Activated CD4-positive, alpha-beta T cell treated with anti-CD3 and anti-CD28 coated beads for 36 hours (primary cell): ENCODE measurements at regions not wholly inside any gene's neighbourhood (a gene's known extent, or its start where the extent isn't known, plus 50 kb on each side); places are given as distances from the start of the nearest gene placed in this dataset.

Source experiments
- ATAC-seq: fragments of 200-7000 bp; cut with Tn5 transposase; one replicate; pipeline ENCODE4 v1.10.0; 2021; ENCODE audit warnings: mild to moderate bottlenecking, moderate library complexity
- CTCF ChIA-PET: fragments of 350-600 bp; sonication (Branson Sonifier 250); formaldehyde crosslinking; loops from one replicate; lab custom pipeline; 2021; ENCODE audit warnings: antibody characterized with exemption; lab: Charles Lee
- POLR2A ChIA-PET: fragments of 350-600 bp; sonication (Branson Sonifier 250); formaldehyde crosslinking; loops from one replicate; lab custom pipeline; 2021; ENCODE audit warnings: antibody characterized with exemption, inconsistent platforms; lab: Charles Lee
- DNase-seq: peaks from one replicate; pipeline ENCODE4 v3.0.0-alpha.2; 2020
- H3K27ac Mint-ChIP-seq: one replicate; pipeline ENCODE4 v1.8.0; 2021; ENCODE audit warnings: mixed read lengths
- H3K27me3 Mint-ChIP-seq: one replicate; pipeline ENCODE4 v1.8.0; 2021; ENCODE audit warnings: mixed read lengths
- H3K36me3 Mint-ChIP-seq: one replicate; pipeline ENCODE4 v1.8.0; 2021; ENCODE audit warnings: low read depth, mixed read lengths
- H3K4me1 Mint-ChIP-seq: one replicate; pipeline ENCODE4 v1.8.0; 2021; ENCODE audit warnings: mixed read lengths
- H3K4me3 Mint-ChIP-seq: one replicate; pipeline ENCODE4 v1.8.0; 2021; ENCODE audit warnings: mild to moderate bottlenecking, moderate library complexity, mixed read lengths
- H3K9me3 Mint-ChIP-seq: one replicate; pipeline ENCODE4 v1.8.0; 2021; ENCODE audit warnings: low read depth, mixed read lengths
- intact Hi-C, 2 experiments: fragments of 100-400 bp; cut with DNase I in 1 of 2; cut with micrococcal nuclease in 1 of 2; formaldehyde crosslinking; loops; one replicate each; pipeline versions ENCODE4 v1.14.2 to v1.15.1; 2022 to 2024; cut with DNase I, micrococcal nuclease

GRCh38 chr5:18219241-18219640, 585.0 kb downstream of the TAF11L14 start:
- Mint-ChIP-seq H3K36me3 (no peaks in the 10 kb centered on the region), H3K4me1 (no peaks in the 10 kb centered on the region), H3K9me3 (peaks cover 25% of the 10 kb centered on the region), H3K27me3 (no peaks in the 10 kb centered on the region), H3K4me3 (no peak overlapping the region), H3K27ac (no peak overlapping the region)
- DNase-seq (no peak), ATAC-seq (no peak)
- intact Hi-C loops: no loop called here
- ChIA-PET CTCF (no interaction called here), POLR2A (no interaction called here)

GRCh38 chr5:18220631-18221030, 586.4 kb downstream of the TAF11L14 start:
- ATAC-seq (no peak), DNase-seq (no peak)
- no peak overlapping the region for H3K27ac Mint-ChIP-seq
- H3K4me1 Mint-ChIP-seq: no peaks in the 10 kb centered on the region
- H3K27me3 Mint-ChIP-seq: no peaks in the 10 kb centered on the region
- intact Hi-C loops: no loop called here
- ChIA-PET CTCF (no interaction called here), POLR2A (no interaction called here)
- H3K4me3 Mint-ChIP-seq: no peak overlapping the region
- no peaks in the 10 kb centered on the region for H3K36me3 Mint-ChIP-seq
- H3K9me3 Mint-ChIP-seq: peaks cover 25% of the 10 kb centered on the region

- Mint-ChIP-seq H3K27ac (no peak overlapping the region), H3K4me3 (no peak overlapping the region), H3K36me3 (no peaks in the 10 kb centered on the region), H3K27me3 (no peaks in the 10 kb centered on the region), H3K9me3 (peaks cover 7% of the 10 kb centered on the region), H3K4me1 (no peaks in the 10 kb centered on the region)
- CTCF ChIA-PET: no interaction called here
- DNase-seq (no peak), ATAC-seq (no peak)
- POLR2A ChIA-PET: no interaction called here
- intact Hi-C loops: no loop called here
These were observed 602.1 kb downstream of the TAF11L14 start for GRCh38 chr5:18236386-18236785.

- Mint-ChIP-seq H3K36me3 (no peaks in the 10 kb centered on the region), H3K9me3 (peaks cover 8% of the 10 kb centered on the region), H3K4me3 (no peak overlapping the region), H3K27me3 (no peaks in the 10 kb centered on the region), H3K27ac (no peak overlapping the region), H3K4me1 (no peaks in the 10 kb centered on the region)
- POLR2A ChIA-PET: no interaction called here
- DNase-seq (no peak), ATAC-seq (no peak)
- CTCF ChIA-PET: no interaction called here
- intact Hi-C loops: no loop called here
These were observed 604.1 kb downstream of the TAF11L14 start for GRCh38 chr5:18238321-18238720.

- H3K4me1 Mint-ChIP-seq: no peaks in the 10 kb centered on the region
- H3K36me3 Mint-ChIP-seq: no peaks in the 10 kb centered on the region
- ATAC-seq (no peak), DNase-seq (no peak)
- intact Hi-C loops: no loop called here
- H3K27ac Mint-ChIP-seq: no peak overlapping the region
- no peak overlapping the region for H3K4me3 Mint-ChIP-seq
- H3K9me3 Mint-ChIP-seq: peaks cover 12% of the 10 kb centered on the region
- POLR2A ChIA-PET: no interaction called here
- no peaks in the 10 kb centered on the region for H3K27me3 Mint-ChIP-seq
- CTCF ChIA-PET: no interaction called here
These were observed 606.7 kb downstream of the TAF11L14 start for GRCh38 chr5:18240971-18241370.

- Mint-ChIP-seq H3K9me3 (peaks cover 13% of the 10 kb centered on the region), H3K27ac (no peak overlapping the region), H3K36me3 (no peaks in the 10 kb centered on the region), H3K4me1 (no peaks in the 10 kb centered on the region), H3K4me3 (no peak overlapping the region), H3K27me3 (no peaks in the 10 kb centered on the region)
- DNase-seq (no peak), ATAC-seq (no peak)
- POLR2A ChIA-PET: no interaction called here
- CTCF ChIA-PET: interaction anchor here (0.6 kb wide), 1 partner anchor 47 kb away, joined by 3 read pairs; no protein-coding TSS in a partner anchor
- intact Hi-C loops: no loop called here
These were observed 609.6 kb downstream of the TAF11L14 start for GRCh38 chr5:18243846-18244245.

- Mint-ChIP-seq H3K4me3 (no peak overlapping the region), H3K27me3 (no peaks in the 10 kb centered on the region), H3K4me1 (no peaks in the 10 kb centered on the region), H3K27ac (no peak overlapping the region), H3K9me3 (peaks cover 13% of the 10 kb centered on the region), H3K36me3 (no peaks in the 10 kb centered on the region)
- ChIA-PET CTCF (interaction anchor here (0.6 kb wide), 1 partner anchor 47 kb away, joined by 3 read pairs; no protein-coding TSS in a partner anchor), POLR2A (no interaction called here)
- intact Hi-C loops: no loop called here
- ATAC-seq: no peak
- no peak for DNase-seq
These were observed 610.0 kb downstream of the TAF11L14 start for GRCh38 chr5:18244309-18244708.

GRCh38 chr5:18252559-18252958, 618.3 kb downstream of the TAF11L14 start:
- H3K9me3 Mint-ChIP-seq: peaks cover 26% of the 10 kb centered on the region
- ChIA-PET CTCF (no interaction called here), POLR2A (no interaction called here)
- no peak for ATAC-seq
- no peak for DNase-seq
- H3K4me3 Mint-ChIP-seq: no peak overlapping the region
- no peak overlapping the region for H3K27ac Mint-ChIP-seq
- intact Hi-C loops: no loop called here
- no peaks in the 10 kb centered on the region for H3K36me3 Mint-ChIP-seq
- no peaks in the 10 kb centered on the region for H3K27me3 Mint-ChIP-seq
- H3K4me1 Mint-ChIP-seq: no peaks in the 10 kb centered on the region

- DNase-seq (no peak), ATAC-seq (no peak)
- no peaks in the 10 kb centered on the region for H3K36me3 Mint-ChIP-seq
- peaks cover 5% of the 10 kb centered on the region for H3K9me3 Mint-ChIP-seq
- no peaks in the 10 kb centered on the region for H3K27me3 Mint-ChIP-seq
- H3K27ac Mint-ChIP-seq: no peak overlapping the region
- intact Hi-C loops: no loop called here
- POLR2A ChIA-PET: no interaction called here
- H3K4me1 Mint-ChIP-seq: no peaks in the 10 kb centered on the region
- H3K4me3 Mint-ChIP-seq: no peak overlapping the region
- CTCF ChIA-PET: no interaction called here
These were observed 630.0 kb downstream of the TAF11L14 start for GRCh38 chr5:18264126-18264882.

GRCh38 chr5:18270635-18271338, 636.5 kb downstream of the TAF11L14 start:
- no peak overlapping the region for H3K27ac Mint-ChIP-seq
- H3K4me3 Mint-ChIP-seq: no peak overlapping the region
- no peak for DNase-seq
- intact Hi-C loops: no loop called here
- H3K27me3 Mint-ChIP-seq: no peaks in the 10 kb centered on the region
- peaks cover 9% of the 10 kb centered on the region for H3K9me3 Mint-ChIP-seq
- no peaks in the 10 kb centered on the region for H3K36me3 Mint-ChIP-seq
- no peaks in the 10 kb centered on the region for H3K4me1 Mint-ChIP-seq
- CTCF ChIA-PET: interaction anchor here (1.0 kb wide), 1 partner anchor 15 kb away, joined by 4 read pairs; no protein-coding TSS in a partner anchor
- POLR2A ChIA-PET: interaction anchor here (0.5 kb wide), 1 partner anchor 1470 kb away, joined by 3 read pairs; no protein-coding TSS in a partner anchor
- no peak for ATAC-seq

GRCh38 chr5:18276939-18277338, 642.7 kb downstream of the TAF11L14 start:
- H3K4me3 Mint-ChIP-seq: no peak overlapping the region
- intact Hi-C loops: no loop called here
- CTCF ChIA-PET: interaction anchor here (0.9 kb wide), 1 partner anchor 10 kb away, joined by 4 read pairs; no protein-coding TSS in a partner anchor
- H3K4me1 Mint-ChIP-seq: no peaks in the 10 kb centered on the region
- ATAC-seq (no peak), DNase-seq (no peak)
- no peaks in the 10 kb centered on the region for H3K36me3 Mint-ChIP-seq
- POLR2A ChIA-PET: no interaction called here
- no peaks in the 10 kb centered on the region for H3K27me3 Mint-ChIP-seq
- H3K9me3 Mint-ChIP-seq: no peaks in the 10 kb centered on the region
- no peak overlapping the region for H3K27ac Mint-ChIP-seq
